ENCODE measurements at regions not wholly inside any gene's neighbourhood (a gene's known extent, or its start where the extent isn't known, plus 50 kb on each side); places are given as distances from the start of the nearest gene placed in this dataset.
A peak's percentile ranks its signal among the peaks of the same experiment; 100 is the strongest.

DNA sequence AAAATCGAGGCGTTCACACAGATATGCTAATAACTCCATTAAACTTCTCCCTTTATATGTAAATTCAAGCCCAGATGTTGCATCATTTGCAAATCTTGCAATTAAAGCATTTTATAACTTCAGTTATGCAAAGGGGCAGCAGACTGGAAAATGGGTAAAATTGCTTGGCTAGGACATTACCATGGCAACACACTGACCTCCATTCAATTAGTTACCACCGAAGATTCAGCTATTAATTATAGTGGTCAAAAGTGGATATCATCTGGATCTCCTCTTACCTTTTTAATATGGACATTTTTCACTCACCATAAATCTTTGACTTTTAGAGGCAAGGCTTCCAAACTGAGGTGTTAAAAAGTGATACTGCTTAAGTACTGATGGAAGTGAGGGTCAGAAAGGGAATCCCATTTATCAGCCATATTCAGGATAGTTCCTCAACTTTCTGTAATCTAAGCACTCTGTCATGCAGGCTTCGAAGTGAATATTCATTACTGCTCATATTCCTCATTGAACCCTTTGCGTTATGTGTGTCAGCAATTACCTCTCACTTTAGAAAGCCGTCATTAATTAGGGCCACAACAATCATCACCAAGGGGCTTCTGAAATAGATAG is 386.2 kb upstream of the ROBO2 start:
- Histone ChIP-seq H3K4me1 (replicated peaks in 1 of 2) (peaks cover 0 to 19% of the 10 kb centered on the region in 2 donors), H3K4me3 (no peak overlapping the region), H3K27ac (no peak overlapping the region)
- in situ Hi-C loops (cut with MboI; ENCODE audit: low pct_unique_long_range_greater_than_20kb in 2 of 9, low sequenced_read_pairs in 9 of 9, unreplicated experiment in 9 of 9): no loop called here
- peak in 5 of 8 experiments; percentile 23 to 81 (median 58) for ATAC-seq (replicated peaks in 6 of 8)
- WGBS, 10 experiments: 13 to 86% (median 33%) methylated on average over 2 to 6 of the region's 6 CpGs

DNA sequence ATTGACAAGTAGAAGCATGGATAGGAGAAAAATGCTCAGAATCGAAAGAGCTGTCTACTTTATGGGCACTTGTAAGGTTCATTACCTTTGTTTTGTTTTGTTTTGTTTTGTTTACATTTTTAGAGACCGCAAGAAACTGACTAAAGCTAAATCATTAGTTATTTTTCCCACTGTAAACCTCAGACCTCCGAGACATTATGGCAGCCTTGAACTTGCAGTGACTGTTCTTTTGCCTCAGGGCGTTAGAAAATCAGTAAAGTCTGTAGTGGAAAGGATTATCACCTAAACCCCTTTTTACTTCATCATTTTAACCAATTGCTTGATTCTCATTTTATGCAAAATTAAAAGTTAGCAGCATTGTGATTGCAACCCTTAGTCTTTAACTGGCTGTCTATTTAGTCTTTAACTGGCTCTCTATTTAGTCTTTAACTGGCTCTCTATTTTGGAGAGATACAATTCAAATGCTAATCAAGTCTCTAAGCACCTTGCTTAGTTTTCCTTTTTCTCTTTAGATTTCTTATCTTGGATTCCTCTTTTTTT is 383.3 kb upstream of the ROBO2 start:
- in situ Hi-C loops (cut with MboI; ENCODE audit: low pct_unique_long_range_greater_than_20kb in 2 of 9, low sequenced_read_pairs in 9 of 9, unreplicated experiment in 9 of 9): no loop called here
- 48 to 96% (median 73%) methylated on average over 1 to 4 of the region's 4 CpGs for WGBS, 10 experiments
- H3K27ac ChIP-seq: no peak overlapping the region
- peaks cover 0 to 23% of the 10 kb centered on the region in 2 donors for H3K4me1 ChIP-seq (replicated peaks in 1 of 2)
- H3K4me3 ChIP-seq: no peak overlapping the region
- ATAC-seq (replicated peaks in 6 of 8): no peak

DNA sequence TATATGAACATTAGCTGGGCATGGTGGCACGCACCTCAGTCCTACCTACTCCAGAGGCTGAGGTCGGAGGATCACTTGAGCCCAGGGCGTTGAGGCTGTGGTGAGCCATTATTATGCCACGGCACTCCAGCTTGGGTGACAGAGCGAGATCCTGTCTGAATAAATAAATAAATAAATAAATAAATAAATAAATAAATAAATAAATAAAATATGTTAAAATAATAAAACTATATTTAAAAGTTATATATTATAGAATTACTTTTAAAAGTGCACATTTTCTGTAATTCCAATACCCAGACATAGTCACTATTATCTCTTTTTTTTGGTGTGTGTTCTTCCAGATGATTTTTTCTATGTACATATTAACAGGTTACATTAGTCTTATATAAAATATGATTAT is 382.0 kb upstream of the ROBO2 start:
- ATAC-seq (replicated peaks in 6 of 8): no peak

DNA sequence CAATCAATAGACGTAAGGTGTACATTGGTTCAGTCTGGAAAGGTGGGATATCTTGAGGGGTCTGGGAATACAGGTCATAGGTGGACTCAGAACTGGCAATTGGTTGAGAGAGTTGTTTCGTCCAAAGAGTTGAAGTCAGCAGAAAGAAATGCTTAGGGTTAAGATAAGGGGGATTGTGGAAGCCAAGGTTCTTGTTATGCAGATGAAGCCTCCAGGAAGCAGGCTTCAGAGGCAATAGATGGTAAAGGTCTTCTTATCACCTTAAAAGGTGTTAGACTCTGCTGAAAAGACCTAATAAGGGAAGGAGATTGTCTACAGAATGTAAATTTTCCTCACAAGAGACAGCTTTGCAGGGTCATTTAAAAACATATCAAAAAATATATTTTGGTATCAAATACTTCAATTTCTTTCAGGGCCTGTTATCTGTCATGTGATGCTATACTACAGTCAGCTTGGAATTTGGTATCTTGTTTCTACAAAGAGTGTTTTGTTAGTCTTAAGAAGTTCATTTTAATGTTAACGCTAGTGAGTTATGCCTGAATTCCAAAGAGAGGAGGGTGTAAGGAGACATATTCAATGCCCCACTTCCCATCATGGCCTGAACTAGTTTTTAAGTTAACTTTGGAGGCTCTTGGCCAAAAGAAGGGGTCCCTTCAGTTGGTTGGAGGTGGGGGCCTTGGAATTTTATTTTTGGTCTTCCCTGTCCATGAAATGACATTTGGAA is 378.2 kb upstream of the ROBO2 start:
- H3K4me1 ChIP-seq (replicated peaks in 1 of 2): peaks cover 0 to 4% of the 10 kb centered on the region in 2 donors
- WGBS, 10 experiments: 21 to 89% (median 75%) methylated on average over 1 to 3 of the region's 3 CpGs
- in situ Hi-C loops (cut with MboI; ENCODE audit: low pct_unique_long_range_greater_than_20kb in 2 of 9, low sequenced_read_pairs in 9 of 9, unreplicated experiment in 9 of 9): no loop called here
- H3K27ac ChIP-seq: no peak overlapping the region
- H3K4me3 ChIP-seq: no peak overlapping the region
- no peak for ATAC-seq (replicated peaks in 6 of 8)

More for the DNA sequence above, 382.0 kb upstream of the ROBO2 start:
- 70 to 100% (median 90%) methylated on average over 1 to 5 of the region's 5 CpGs; no CpG with 5 or more reads in 2 of the 10 experiments for WGBS, 10 experiments
- in situ Hi-C loops (cut with MboI; ENCODE audit: low pct_unique_long_range_greater_than_20kb in 2 of 9, low sequenced_read_pairs in 9 of 9, unreplicated experiment in 9 of 9): no loop called here
- Histone ChIP-seq H3K27ac (no peak overlapping the region), H3K4me1 (replicated peaks in 1 of 2) (peaks cover 0 to 20% of the 10 kb centered on the region in 2 donors), H3K4me3 (no peak overlapping the region)

DNA sequence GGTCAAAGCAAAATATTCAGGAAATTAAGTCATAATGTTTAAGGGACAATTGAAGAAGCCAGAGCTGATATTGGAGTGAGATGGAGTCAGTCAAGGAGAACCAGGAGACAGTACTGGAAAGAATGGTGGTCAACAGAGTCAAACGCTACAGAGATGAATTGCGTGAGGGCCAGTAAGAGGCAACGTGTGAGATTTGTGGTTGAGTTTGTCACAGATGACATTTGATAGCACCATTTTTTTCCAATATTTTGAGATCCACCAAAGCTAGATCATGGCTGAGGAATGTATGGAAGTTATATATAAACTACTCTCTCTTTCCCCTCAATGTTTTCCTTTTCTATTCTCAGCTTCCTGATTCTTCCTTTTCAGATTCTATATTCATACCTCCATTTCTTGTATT is 375.1 kb upstream of the ROBO2 start:
- no peak overlapping the region for H3K4me3 ChIP-seq
- no peak for ATAC-seq (replicated peaks in 6 of 8)
- H3K4me1 ChIP-seq (replicated peaks in 1 of 2): peaks cover 0 to 4% of the 10 kb centered on the region in 2 donors
- WGBS, 10 experiments: 38 to 100% (median 93%) methylated on average over 1 to 3 of the region's 3 CpGs; no CpG with 5 or more reads in 1 of the 10 experiments
- no peak overlapping the region for H3K27ac ChIP-seq
- in situ Hi-C loops (cut with MboI; ENCODE audit: low pct_unique_long_range_greater_than_20kb in 2 of 9, low sequenced_read_pairs in 9 of 9, unreplicated experiment in 9 of 9): no loop called here

DNA sequence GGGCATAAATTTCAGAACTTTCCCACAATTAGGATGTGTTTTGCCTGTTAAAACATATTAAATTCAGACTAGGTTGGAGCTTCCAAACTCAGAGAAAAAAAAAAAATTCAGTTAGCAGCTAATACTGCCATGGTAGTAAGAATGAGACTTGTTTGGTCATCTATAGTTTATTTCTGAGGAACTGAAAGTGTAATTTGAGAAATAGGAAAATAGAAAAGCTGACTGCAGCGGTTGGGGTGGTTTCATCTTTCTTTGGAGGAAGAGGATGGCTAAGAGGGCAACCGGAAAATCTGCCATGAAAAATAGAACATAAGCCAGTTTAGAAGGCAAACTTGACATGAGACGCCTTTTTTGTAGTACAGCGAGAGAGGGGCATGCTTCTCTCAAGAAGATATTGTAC is 371.2 kb upstream of the ROBO2 start:
- no peak for ATAC-seq (replicated peaks in 6 of 8)
- H3K27ac ChIP-seq: no peak overlapping the region
- no peaks in the 10 kb centered on the region for H3K4me1 ChIP-seq (replicated peaks in 1 of 2)
- no peak overlapping the region for H3K4me3 ChIP-seq
- WGBS, 10 experiments: 68 to 100% (median 90%) methylated on average over 1 to 4 of the region's 4 CpGs
- in situ Hi-C loops (cut with MboI; ENCODE audit: low pct_unique_long_range_greater_than_20kb in 2 of 9, low sequenced_read_pairs in 9 of 9, unreplicated experiment in 9 of 9): no loop called here

DNA sequence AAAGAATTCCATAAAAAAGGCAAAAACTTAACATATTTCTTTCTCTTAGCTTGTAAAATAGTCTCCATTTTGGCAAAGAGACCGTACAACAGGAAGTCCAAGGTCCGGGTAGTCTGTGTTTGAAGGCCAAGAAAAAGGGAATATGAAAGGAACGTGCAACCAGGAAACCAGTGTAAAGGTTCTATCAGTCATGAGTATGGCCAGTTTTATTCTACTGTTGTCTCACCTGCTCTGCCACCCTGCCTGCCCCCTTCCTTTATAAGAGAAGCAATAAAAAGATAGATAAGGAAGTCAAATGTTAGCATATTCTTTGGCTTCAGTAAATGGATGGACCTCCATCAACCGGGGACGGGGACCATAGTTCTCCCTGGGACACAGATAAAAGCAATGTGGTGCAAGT is 370.6 kb upstream of the ROBO2 start:
- H3K4me3 ChIP-seq: no peak overlapping the region
- no peak overlapping the region for H3K27ac ChIP-seq
- ATAC-seq (replicated peaks in 6 of 8): no peak
- no peaks in the 10 kb centered on the region for H3K4me1 ChIP-seq (replicated peaks in 1 of 2)
- in situ Hi-C loops (cut with MboI; ENCODE audit: low pct_unique_long_range_greater_than_20kb in 2 of 9, low sequenced_read_pairs in 9 of 9, unreplicated experiment in 9 of 9): no loop called here
- WGBS, 10 experiments: 71 to 100% (median 88%) methylated on average over 2 to 5 of the region's 5 CpGs; no CpG with 5 or more reads in 1 of the 10 experiments

DNA sequence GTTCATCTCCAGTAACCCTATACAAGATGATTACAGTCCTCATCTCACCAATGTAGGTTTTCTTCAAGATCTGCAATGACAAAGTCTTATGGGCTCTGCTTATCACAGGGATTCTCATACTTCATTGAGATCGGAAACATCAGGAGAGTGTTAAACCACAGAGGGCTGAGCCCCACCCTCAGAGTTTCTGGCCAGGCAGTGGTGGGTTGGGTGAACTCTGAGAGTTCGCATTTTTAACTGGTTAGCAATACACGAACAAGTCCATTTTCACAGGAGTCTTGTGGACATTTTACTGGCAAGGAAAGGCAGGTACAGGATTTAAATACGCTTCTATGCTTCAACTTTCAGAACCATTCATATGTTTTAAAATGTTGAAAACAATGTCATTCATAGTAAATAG is 366.7 kb upstream of the ROBO2 start:
- ATAC-seq (replicated peaks in 6 of 8): peak in 2 of 8 experiments; percentile 27 to 37
- in situ Hi-C loops (cut with MboI; ENCODE audit: low pct_unique_long_range_greater_than_20kb in 2 of 9, low sequenced_read_pairs in 9 of 9, unreplicated experiment in 9 of 9): no loop called here
- 7 to 86% (median 58%) methylated on average over 1 to 4 of the region's 4 CpGs; no CpG with 5 or more reads in 2 of the 10 experiments for WGBS, 10 experiments

DNA sequence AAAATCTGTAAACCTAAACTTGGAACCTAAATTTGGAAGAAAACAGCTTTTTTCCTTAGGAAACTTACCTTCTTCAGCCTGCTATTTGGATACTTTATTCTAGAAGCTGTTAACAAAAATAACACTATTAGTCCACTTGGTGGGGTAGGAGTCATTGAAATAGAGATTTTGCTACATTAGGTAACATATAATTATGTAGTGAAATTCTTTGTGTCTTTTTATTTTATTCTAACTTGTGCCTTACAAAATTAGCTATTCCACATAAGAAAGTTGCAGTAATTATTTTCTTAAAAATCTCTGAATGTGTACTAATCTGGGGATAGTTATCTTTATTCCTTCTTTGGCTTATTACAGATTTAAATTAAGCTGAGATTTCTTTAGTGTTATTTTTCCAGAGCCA is 360.4 kb upstream of the ROBO2 start:
- no peaks in the 10 kb centered on the region for H3K4me1 ChIP-seq (replicated peaks in 1 of 2)
- ATAC-seq (replicated peaks in 6 of 8): no peak
- no peak overlapping the region for H3K27ac ChIP-seq
- in situ Hi-C loops (cut with MboI; ENCODE audit: low pct_unique_long_range_greater_than_20kb in 2 of 9, low sequenced_read_pairs in 9 of 9, unreplicated experiment in 9 of 9): no loop called here
- H3K4me3 ChIP-seq: no peak overlapping the region

More for the DNA sequence above, 366.7 kb upstream of the ROBO2 start:
- no peak overlapping the region for H3K27ac ChIP-seq
- no peaks in the 10 kb centered on the region for H3K4me1 ChIP-seq (replicated peaks in 1 of 2)
- no peak overlapping the region for H3K4me3 ChIP-seq

DNA sequence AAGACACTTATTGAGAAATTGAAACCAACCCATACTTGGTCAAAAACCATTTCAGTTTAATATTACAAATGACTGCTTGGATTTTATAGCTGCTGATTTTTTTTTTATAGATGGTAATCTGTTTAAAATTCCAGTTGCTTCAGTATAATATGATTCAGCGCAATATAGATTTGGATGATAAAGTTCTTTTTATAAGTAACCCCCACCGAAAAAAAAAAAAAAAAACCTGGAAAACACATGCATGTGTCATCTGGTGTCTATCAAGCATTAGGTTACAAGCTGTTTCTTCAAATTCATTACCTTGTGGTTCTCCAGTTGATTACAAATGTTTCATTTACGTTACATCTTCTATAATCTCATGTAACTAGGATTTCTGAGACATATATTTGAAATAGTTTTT is 356.6 kb upstream of the ROBO2 start:
- 29 to 100% (median 77%) methylated on average over 2 to 3 of the region's 3 CpGs; no CpG with 5 or more reads in 1 of the 10 experiments for WGBS, 10 experiments
- no peaks in the 10 kb centered on the region for H3K4me1 ChIP-seq (replicated peaks in 1 of 2)
- in situ Hi-C loops (cut with MboI; ENCODE audit: low pct_unique_long_range_greater_than_20kb in 2 of 9, low sequenced_read_pairs in 9 of 9, unreplicated experiment in 9 of 9): no loop called here
- no peak overlapping the region for H3K27ac ChIP-seq
- no peak overlapping the region for H3K4me3 ChIP-seq
- ATAC-seq (replicated peaks in 6 of 8): no peak

DNA sequence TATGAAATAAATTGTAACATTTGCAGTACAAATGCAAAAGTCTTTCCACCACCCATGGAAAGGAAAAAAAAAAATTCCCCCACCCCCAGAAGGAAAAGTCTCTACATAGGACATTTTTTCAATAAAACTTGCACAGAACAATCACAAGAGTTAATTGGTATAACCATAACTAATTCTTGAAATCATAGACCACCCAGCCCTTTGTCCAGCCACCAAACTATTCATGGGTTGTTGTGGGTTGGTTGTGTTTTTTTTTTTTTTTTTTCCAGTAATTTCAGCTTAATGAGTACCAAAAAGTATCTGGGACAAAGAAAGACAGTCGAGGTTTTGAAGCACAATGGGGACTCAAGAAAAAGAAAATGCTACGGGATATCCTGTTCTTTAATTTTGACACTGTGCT is 355.0 kb upstream of the ROBO2 start:
- WGBS, 10 experiments: 19 to 79% (median 62%) methylated on average over 1 to 2 of the region's 2 CpGs
- in situ Hi-C loops (cut with MboI; ENCODE audit: low pct_unique_long_range_greater_than_20kb in 2 of 9, low sequenced_read_pairs in 9 of 9, unreplicated experiment in 9 of 9): no loop called here
- H3K27ac ChIP-seq: no peak overlapping the region

DNA sequence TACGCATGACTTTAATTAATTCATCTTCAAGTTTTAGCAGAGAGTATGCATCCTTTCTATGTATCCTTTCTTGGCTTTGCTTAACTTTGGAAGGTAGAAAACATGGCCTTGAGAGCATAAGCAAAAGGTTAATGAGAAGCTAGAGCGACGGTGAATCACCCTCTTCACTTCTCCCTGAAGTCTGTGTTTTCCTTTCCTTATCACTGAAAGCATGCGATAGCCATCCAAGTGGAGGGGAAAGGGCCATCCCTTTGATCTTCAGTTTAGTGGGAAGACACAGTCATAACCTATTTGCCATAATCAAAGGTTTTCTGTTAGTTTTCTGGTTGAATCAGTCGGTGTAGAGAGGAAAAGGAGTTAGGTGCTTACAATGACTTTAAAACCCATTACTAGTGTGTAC is 354.0 kb upstream of the ROBO2 start:
- Histone ChIP-seq H3K27ac (no peak overlapping the region), H3K4me3 (no peak overlapping the region), H3K4me1 (replicated peaks in 1 of 2) (no peaks in the 10 kb centered on the region)
- in situ Hi-C loops (cut with MboI; ENCODE audit: low pct_unique_long_range_greater_than_20kb in 2 of 9, low sequenced_read_pairs in 9 of 9, unreplicated experiment in 9 of 9): no loop called here
- ATAC-seq (replicated peaks in 6 of 8): no peak
- 36 to 100% (median 81%) methylated on average over 1 to 5 of the region's 5 CpGs for WGBS, 10 experiments

More for the DNA sequence above, 355.0 kb upstream of the ROBO2 start:
- Histone ChIP-seq H3K4me1 (replicated peaks in 1 of 2) (no peaks in the 10 kb centered on the region), H3K4me3 (no peak overlapping the region)
- ATAC-seq (replicated peaks in 6 of 8): no peak

DNA sequence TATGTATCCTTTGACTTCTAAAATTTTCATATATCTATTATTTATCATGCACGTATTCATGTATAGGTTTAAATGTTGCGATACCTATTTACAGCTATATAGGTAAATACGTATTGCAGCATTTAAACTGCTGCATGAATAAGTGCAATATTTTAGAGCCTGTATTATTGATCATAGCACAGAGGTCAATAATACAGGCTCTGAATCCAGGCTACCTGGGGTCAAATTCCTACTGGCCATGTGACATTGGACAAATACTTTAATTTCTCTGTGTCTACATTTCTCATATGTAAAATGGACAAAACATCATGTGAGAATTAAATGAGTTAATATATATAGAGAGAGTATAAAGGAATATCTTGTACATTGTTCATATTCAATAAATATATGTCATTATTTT is 352.9 kb upstream of the ROBO2 start:
- no peak for ATAC-seq (replicated peaks in 6 of 8)
- no peak overlapping the region for H3K4me3 ChIP-seq
- H3K4me1 ChIP-seq (replicated peaks in 1 of 2): no peaks in the 10 kb centered on the region
- 74 to 100% (median 92%) methylated on average over 3 of the region's 3 CpGs; no CpG with 5 or more reads in 3 of the 10 experiments for WGBS, 10 experiments
- in situ Hi-C loops (cut with MboI; ENCODE audit: low pct_unique_long_range_greater_than_20kb in 2 of 9, low sequenced_read_pairs in 9 of 9, unreplicated experiment in 9 of 9): no loop called here
- H3K27ac ChIP-seq: no peak overlapping the region
